Ishikawa (cell line): ENCODE measurements at regions not wholly inside any gene's neighbourhood (a gene's known extent, or its start where the extent isn't known, plus 50 kb on each side); places are given as distances from the start of the nearest gene placed in this dataset.

Experiments used
- CREB1 ChIP-seq: IDR thresholded peaks from 2 replicates; pipeline ENCODE4 v1.6.1; 2012; ENCODE audit warnings: low read depth
- EP300 ChIP-seq: IDR thresholded peaks from 2 replicates; pipeline ENCODE4 v1.6.1; 2012; ENCODE audit warnings: borderline replicate concordance
- FOXM1 ChIP-seq: IDR thresholded peaks from 2 replicates; pipeline ENCODE4 v1.6.1; 2012; ENCODE audit warnings: low read depth, borderline replicate concordance
- MAX ChIP-seq: IDR thresholded peaks from 2 replicates; pipeline ENCODE4 v1.6.1; 2012
- NFIC ChIP-seq: IDR thresholded peaks from 2 replicates; pipeline ENCODE4 v1.6.1; 2012
- RAD21 ChIP-seq: IDR thresholded peaks from 2 replicates; pipeline ENCODE4 v1.6.1; 2012; ENCODE audit warnings: low read depth
- REST ChIP-seq: IDR thresholded peaks from 2 replicates; pipeline ENCODE4 v1.6.1; 2012; ENCODE audit warnings: low read depth, mild to moderate bottlenecking
- TAF1 ChIP-seq: IDR thresholded peaks from 2 replicates; pipeline ENCODE4 v1.6.1; 2012; ENCODE audit warnings: low read depth, mild to moderate bottlenecking
- YY1 ChIP-seq: IDR thresholded peaks from 2 replicates; pipeline ENCODE4 v1.6.1; 2012; ENCODE audit warnings: low read depth
- ZBTB7A ChIP-seq: IDR thresholded peaks from 2 replicates; pipeline ENCODE4 v1.6.1; 2012; ENCODE audit warnings: low read depth

GRCh38 chr4:108382751-108383150 lies 214.0 kb upstream of the LEF1 start:
- TF ChIP-seq EP300, result no peak
- TF ChIP-seq TAF1, result no peak
- TF ChIP-seq MAX, result no peak
- TF ChIP-seq FOXM1, result no peak
- no peak for TF ChIP-seq REST
- no peak for TF ChIP-seq NFIC
- TF ChIP-seq CREB1, result no peak
- no peak for TF ChIP-seq YY1
- TF ChIP-seq ZBTB7A, result no peak
- no peak for TF ChIP-seq RAD21
